ENCODE measurements at regions not wholly inside any gene's neighbourhood (a gene's known extent, or its start where the extent isn't known, plus 50 kb on each side); places are given as distances from the start of the nearest gene placed in this dataset.

DNA sequence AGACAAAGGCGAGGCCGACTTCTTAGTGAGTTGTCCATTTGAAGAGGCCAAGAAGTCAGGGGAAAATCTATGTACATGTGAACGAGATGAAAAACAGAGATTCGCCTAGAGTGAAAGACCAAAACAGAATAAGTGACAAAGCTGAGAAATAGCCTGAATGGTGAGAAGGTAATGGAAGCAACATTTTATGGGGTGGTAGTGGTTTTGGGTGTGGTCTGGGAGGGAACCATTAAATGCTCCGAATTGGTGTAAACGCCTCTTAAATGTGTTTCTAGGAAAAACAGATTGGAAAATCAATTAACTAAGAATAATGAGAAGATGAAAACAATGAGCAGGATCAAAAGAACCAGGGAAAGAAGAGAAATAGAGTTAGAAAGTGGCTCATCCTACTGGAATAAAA lies 83.8 kb upstream of the MANSC4 start:
- TF ChIP-seq ZC3H10 (CRISPR knock-in tag; IDR thresholded peaks at IDR 0.05), result no peak
- no peak for TF ChIP-seq ESRRG (CRISPR knock-in tag; IDR thresholded peaks at IDR 0.05)
- TF ChIP-seq PATZ1 (CRISPR knock-in tag; IDR thresholded peaks at IDR 0.05; ENCODE audit: borderline replicate concordance), result no peak
- no peak for TF ChIP-seq ARNTL (CRISPR knock-in tag; IDR thresholded peaks at IDR 0.05; ENCODE audit: borderline replicate concordance, low read depth)
- TF ChIP-seq ZNF8 (CRISPR knock-in tag; IDR thresholded peaks at IDR 0.05), result no peak
- TF ChIP-seq ZNF565 (CRISPR knock-in tag; conservative IDR thresholded peaks at IDR 0.05; ENCODE audit: low read depth), result no peak
- TF ChIP-seq RARB (CRISPR knock-in tag; IDR thresholded peaks at IDR 0.05), result no peak
